GM23248 (cell line): ENCODE measurements at regions not wholly inside any gene's neighbourhood (a gene's known extent, or its start where the extent isn't known, plus 50 kb on each side); places are given as distances from the start of the nearest gene placed in this dataset.
A peak's percentile ranks its signal among the peaks of the same experiment; 100 is the strongest.

ENCODE experiments used
- EZH2 ChIP-seq: fragments of 200-600 bp; sonication (generic); IDR thresholded peaks from 2 replicates; pipeline ENCODE4 v1.6.1; 2018; ENCODE audit warnings: antibody characterized with exemption, mild to moderate bottlenecking; ENCODE audit not compliant: insufficient read depth, poor library complexity, severe bottlenecking
- EZH2phosphoT487 ChIP-seq: fragments of 200-600 bp; sonication (generic); IDR thresholded peaks from 2 replicates; pipeline ENCODE4 v1.6.1; 2018; ENCODE audit warnings: antibody characterized with exemption, moderate library complexity, mild to moderate bottlenecking, low read depth; ENCODE audit not compliant: insufficient read depth

DNA sequence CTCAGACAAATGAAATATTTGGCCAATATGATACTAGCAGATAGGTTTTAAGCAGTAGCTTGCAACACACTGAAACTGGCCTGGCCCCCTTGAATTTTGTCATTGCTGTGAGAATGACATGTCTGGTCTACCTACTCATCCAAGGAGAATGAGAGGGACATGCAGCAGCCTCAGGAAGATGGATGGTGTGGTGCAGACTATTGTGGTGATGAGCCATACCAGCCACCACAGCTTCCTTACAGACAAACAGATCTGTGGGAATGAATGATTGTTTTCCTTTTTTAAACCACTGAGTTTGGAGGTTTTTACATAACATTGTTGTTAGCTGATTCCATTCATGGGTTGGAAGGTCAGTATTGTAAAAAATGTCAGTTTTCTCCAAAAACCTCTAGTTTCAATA lies 133.7 kb upstream of the POU1F1 start:
- TF ChIP-seq EZH2, result no peak
- peak; percentile 75 for TF ChIP-seq EZH2phosphoT487
